T-cell (primary cell): ENCODE measurements at regions not wholly inside any gene's neighbourhood (a gene's known extent, or its start where the extent isn't known, plus 50 kb on each side); places are given as distances from the start of the nearest gene placed in this dataset.

Source experiments
- ATAC-seq, 4 experiments: fragments of 200-7000 bp in 3 of 4; fragments of 150-1000 bp in 1 of 4; cut with Tn5 transposase; replicated peaks in 1 of 4; 1 replicate in 3 of 4; 2 replicates in 1 of 4; pipeline ENCODE4 v1.10.0; 2021; ENCODE audit warnings: moderate library complexity in 3 of 4, mild to moderate bottlenecking in 2 of 4, moderate number of reproducible peaks in 1 of 4
- CTCF ChIA-PET, 2 donors: fragments of 300-600 bp; sonication (Branson Sonifier 250); formaldehyde crosslinking; loops; one replicate each; lab custom pipeline; 2022; ENCODE audit warnings: antibody characterized with exemption in 2 of 2; lab: Charles Lee
- POLR2A ChIA-PET, 2 donors: fragments of 300-600 bp; sonication (Branson Sonifier 250); formaldehyde crosslinking; loops; one replicate each; lab custom pipeline; 2022; ENCODE audit warnings: antibody characterized with exemption in 2 of 2; lab: Charles Lee
- DNase-seq, 35 experiments: peaks; one replicate each; pipeline versions ENCODE4 v3.0.0 to v3.0.0-alpha.2; 2013 to 2023
- H3K27ac ChIP-seq: one replicate; pipeline ENCODE4 v1.5.1; 2013; ENCODE audit warnings: low read length
- H3K27me3 ChIP-seq, 2 experiments: replicated peaks in 1 of 2; 1 replicate in 1 of 2; 2 replicates in 1 of 2; pipeline versions ENCODE4 v1.6.1 to v1.7.0; 2013; ENCODE audit warnings: low read length in 1 of 2, mixed read lengths in 1 of 2; ENCODE audit not compliant: control insufficient read depth in 2 of 2, insufficient read depth in 2 of 2; ENCODE audit errors: extremely low read depth in 1 of 2
- H3K36me3 ChIP-seq, 2 donors: 1 replicate in 1 of 2; 2 replicates in 1 of 2; pipeline versions ENCODE4 v1.6.1 to v1.7.0; 2013; ENCODE audit warnings: low read length in 1 of 2; ENCODE audit not compliant: control insufficient read depth in 2 of 2, insufficient read depth in 1 of 2; ENCODE audit errors: extremely low read depth in 1 of 2
- H3K4me1 ChIP-seq, 2 experiments: 1 replicate in 1 of 2; 2 replicates in 1 of 2; pipeline versions ENCODE4 v1.6.1 to v1.7.0; 2013; ENCODE audit warnings: low read length in 2 of 2, mixed read lengths in 1 of 2; ENCODE audit not compliant: insufficient read depth in 2 of 2, control insufficient read depth in 1 of 2; ENCODE audit errors: extremely low read depth in 1 of 2
- H3K4me3 ChIP-seq, 2 donors: 1 replicate in 1 of 2; 2 replicates in 1 of 2; pipeline versions ENCODE4 v1.5.1 to v1.7.0; 2013; ENCODE audit warnings: mild to moderate bottlenecking in 2 of 2, low read length in 1 of 2, moderate library complexity in 1 of 2; ENCODE audit not compliant: control insufficient read depth in 1 of 2; ENCODE audit errors: extremely low read depth in 1 of 2
- H3K9me3 ChIP-seq: 2 replicates; pipeline ENCODE4 v1.7.0; 2013
- H3K27ac Mint-ChIP-seq, 2 donors: one replicate each; pipeline ENCODE4 v1.8.0; 2020 to 2021; ENCODE audit warnings: mild to moderate bottlenecking in 2 of 2, mixed read lengths in 2 of 2
- H3K27me3 Mint-ChIP-seq, 2 donors: one replicate each; pipeline ENCODE4 v1.8.0; 2021 to 2022; ENCODE audit warnings: mixed read lengths in 2 of 2
- H3K36me3 Mint-ChIP-seq: one replicate; pipeline ENCODE4 v1.8.0; 2021; ENCODE audit warnings: mixed read lengths
- H3K4me1 Mint-ChIP-seq, 3 donors: one replicate each; pipeline ENCODE4 v1.8.0; 2020 to 2022; ENCODE audit warnings: mixed read lengths in 3 of 3, mild to moderate bottlenecking in 1 of 3
- H3K4me3 Mint-ChIP-seq, 3 donors: one replicate each; pipeline ENCODE4 v1.8.0; 2020 to 2022; ENCODE audit warnings: mild to moderate bottlenecking in 3 of 3, mixed read lengths in 3 of 3, moderate library complexity in 3 of 3
- H3K9me3 Mint-ChIP-seq, 3 donors: one replicate each; pipeline ENCODE4 v1.8.0; 2020 to 2022; ENCODE audit warnings: mixed read lengths in 3 of 3
- WGBS: methylation state at CpG from one replicate; pipeline ENCODE4 v1.1.5; 2013; ENCODE audit warnings: missing lambda C conversion rate; ENCODE audit not compliant: insufficient coverage; 5-methylcytosine and 5-hydroxymethylcytosine counted together

DNA sequence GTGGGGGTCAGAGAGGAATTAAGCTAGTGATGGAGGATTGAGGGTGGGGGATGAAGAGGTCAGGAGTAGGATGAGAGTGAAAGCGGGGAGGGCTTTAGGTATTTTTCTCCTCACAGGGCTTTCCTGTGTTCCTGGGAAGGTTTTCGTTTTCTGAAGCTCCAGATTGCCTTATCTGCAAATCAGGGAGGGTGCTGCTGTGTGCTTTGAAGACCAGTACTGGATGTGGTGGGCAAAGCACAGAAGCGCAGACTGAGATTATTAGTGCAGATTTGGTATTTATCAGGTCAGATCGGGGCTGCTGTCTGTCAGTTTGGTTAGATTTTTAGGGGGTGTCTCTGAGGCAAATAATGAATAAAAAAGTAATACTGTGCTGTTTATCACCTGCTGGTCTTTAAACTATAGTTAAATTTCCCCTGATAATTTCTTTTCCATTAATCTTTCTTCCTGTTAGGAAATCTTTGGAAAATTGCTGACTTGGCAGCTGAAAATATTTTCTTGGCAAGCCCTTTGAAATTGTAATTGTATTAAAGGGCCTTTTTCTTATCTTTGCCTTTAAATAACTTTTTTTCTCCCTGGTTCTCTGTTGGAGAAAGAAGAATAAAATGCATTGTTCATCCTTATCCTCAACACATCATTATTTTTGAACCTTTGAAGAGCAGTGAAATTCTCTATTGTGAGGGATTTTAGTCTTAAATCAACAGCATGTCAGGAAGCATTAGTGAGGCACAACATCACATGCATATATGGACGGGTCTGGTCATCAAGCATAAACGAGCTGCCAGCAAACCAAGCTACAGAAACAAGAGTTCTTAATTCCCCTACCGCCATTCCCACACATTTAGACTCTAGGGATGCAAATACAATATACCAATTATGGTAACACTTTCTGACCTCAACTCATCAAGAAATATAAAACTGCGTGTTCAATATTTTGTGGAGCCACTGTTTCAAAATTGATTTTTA lies 139.6 kb downstream of the S1PR1 start:
- H3K27ac Mint-ChIP-seq, result no peak overlapping the region
- H3K9me3 Mint-ChIP-seq, result peaks cover 0 to 5% (median 5%) of the 10 kb centered on the region in 3 donors
- 83% methylated on average over 7 of the region's 8 CpGs for WGBS
- H3K4me1 Mint-ChIP-seq, result peaks cover 9 to 16% (median 10%) of the 10 kb centered on the region in 3 donors
- H3K4me3 Mint-ChIP-seq, result no peak overlapping the region
- ATAC-seq (no peak), DNase-seq (no peak)
- H3K36me3 ChIP-seq, result no peaks in the 10 kb centered on the region
- ChIA-PET POLR2A (interaction anchor here in 1 of 2 donors (0.6 kb wide), 1 partner anchor 70 kb away, joined by 3 read pairs; no protein-coding TSS in a partner anchor), CTCF (no interaction called here)
- H3K9me3 ChIP-seq, result no peaks in the 10 kb centered on the region
- no peak overlapping the region for H3K27ac ChIP-seq
- peaks cover 0 to 2% of the 10 kb centered on the region in 2 experiments for H3K4me1 ChIP-seq
- no peaks in the 10 kb centered on the region for H3K27me3 Mint-ChIP-seq
- no peaks in the 10 kb centered on the region for H3K36me3 Mint-ChIP-seq
- no peak overlapping the region for H3K4me3 ChIP-seq
- no peaks in the 10 kb centered on the region for H3K27me3 ChIP-seq

GRCh38 chr1:101377084-101377835 lies 140.4 kb downstream of the S1PR1 start:
- no peak for ATAC-seq
- WGBS, result 80% methylated on average over 1 of the region's 4 CpGs
- peaks cover 5 to 12% (median 10%) of the 10 kb centered on the region in 3 donors for H3K4me1 Mint-ChIP-seq
- POLR2A ChIA-PET, result no interaction called here
- no peak overlapping the region for H3K4me3 ChIP-seq
- peaks cover 0 to 5% (median 5%) of the 10 kb centered on the region in 3 donors for H3K9me3 Mint-ChIP-seq
- no peak overlapping the region for H3K4me3 Mint-ChIP-seq
- H3K36me3 Mint-ChIP-seq, result no peaks in the 10 kb centered on the region
- H3K9me3 ChIP-seq, result no peaks in the 10 kb centered on the region
- H3K27me3 Mint-ChIP-seq, result no peaks in the 10 kb centered on the region
- H3K27me3 ChIP-seq, result no peaks in the 10 kb centered on the region
- H3K4me1 ChIP-seq, result peaks cover 0 to 2% of the 10 kb centered on the region in 2 experiments
- CTCF ChIA-PET, result no interaction called here
- DNase-seq, result no peak
- no peak overlapping the region for H3K27ac Mint-ChIP-seq
- no peak overlapping the region for H3K27ac ChIP-seq
- no peaks in the 10 kb centered on the region for H3K36me3 ChIP-seq

GRCh38 chr1:101379037-101379436 lies 142.2 kb downstream of the S1PR1 start:
- no peak overlapping the region for H3K4me3 Mint-ChIP-seq
- Histone ChIP-seq H3K9me3 (no peaks in the 10 kb centered on the region), H3K36me3 (no peaks in the 10 kb centered on the region), H3K27ac (no peak overlapping the region), H3K4me1 (peaks cover 0 to 2% of the 10 kb centered on the region in 2 experiments), H3K27me3 (no peaks in the 10 kb centered on the region), H3K4me3 (no peak overlapping the region)
- DNase-seq (no peak), ATAC-seq (no peak)
- no peak overlapping the region for H3K27ac Mint-ChIP-seq
- ChIA-PET POLR2A (no interaction called here), CTCF (no interaction called here)
- H3K27me3 Mint-ChIP-seq, result no peaks in the 10 kb centered on the region
- peaks cover 5 to 12% (median 10%) of the 10 kb centered on the region in 3 donors for H3K4me1 Mint-ChIP-seq
- H3K9me3 Mint-ChIP-seq, result no peaks in the 10 kb centered on the region
- no peaks in the 10 kb centered on the region for H3K36me3 Mint-ChIP-seq
- WGBS, result 95% methylated on average over 2 of the region's 3 CpGs

DNA sequence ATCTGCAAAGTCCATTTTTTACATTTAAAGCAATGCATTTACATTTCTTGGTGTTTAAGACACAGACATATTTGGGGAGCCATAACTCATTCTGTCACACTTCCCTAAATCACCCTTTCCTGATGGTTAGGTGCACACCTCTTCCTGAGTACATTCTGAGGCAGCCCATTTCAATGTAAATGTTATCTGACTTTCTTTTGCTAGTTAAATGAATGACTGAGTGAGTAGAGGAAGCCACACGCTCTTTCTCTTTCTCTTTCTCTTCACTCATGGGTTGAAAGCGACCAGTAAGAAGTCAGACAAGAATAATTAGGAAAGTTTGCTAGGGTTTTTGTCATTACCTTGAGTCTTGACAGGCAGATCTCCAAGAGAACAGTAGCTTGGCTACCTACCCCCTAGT lies 143.1 kb downstream of the S1PR1 start:
- Histone ChIP-seq H3K4me1 (peaks cover 0 to 2% of the 10 kb centered on the region in 2 experiments), H3K9me3 (no peaks in the 10 kb centered on the region), H3K36me3 (no peaks in the 10 kb centered on the region), H3K27ac (no peak overlapping the region), H3K4me3 (no peak overlapping the region), H3K27me3 (no peaks in the 10 kb centered on the region)
- ChIA-PET POLR2A (no interaction called here), CTCF (interaction anchor here in 1 of 2 donors (1.0 kb wide), 1 partner anchor 22 kb away, joined by 3 read pairs; no protein-coding TSS in a partner anchor)
- H3K27me3 Mint-ChIP-seq, result no peaks in the 10 kb centered on the region
- H3K4me3 Mint-ChIP-seq, result no peak overlapping the region
- WGBS, result no CpG with 5 or more reads among the region's 2 CpGs
- DNase-seq (no peak), ATAC-seq (peak in 1 of 4 experiments; percentile 45)
- no peaks in the 10 kb centered on the region for H3K9me3 Mint-ChIP-seq
- H3K27ac Mint-ChIP-seq, result no peak overlapping the region
- no peaks in the 10 kb centered on the region for H3K36me3 Mint-ChIP-seq
- peaks cover 5 to 12% (median 10%) of the 10 kb centered on the region in 3 donors for H3K4me1 Mint-ChIP-seq

DNA sequence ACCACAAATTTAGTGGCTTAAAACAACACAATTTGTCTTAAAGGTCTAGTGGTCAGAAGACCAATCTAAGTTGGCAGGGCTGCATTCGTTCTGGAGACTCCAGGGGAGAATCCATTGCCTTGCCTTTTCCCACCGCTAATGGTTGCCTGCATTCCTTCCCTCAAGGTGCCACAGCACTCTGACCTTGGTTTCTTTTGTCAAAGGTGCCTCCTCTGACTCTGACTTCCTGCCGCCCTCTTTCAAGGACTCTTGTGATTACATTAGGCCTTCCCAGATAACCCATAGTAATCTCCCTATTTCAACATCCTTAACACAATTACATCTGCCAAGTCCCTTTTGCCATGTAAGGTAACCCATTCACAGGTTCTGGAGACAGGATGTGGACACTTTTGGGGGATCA lies 145.3 kb downstream of the S1PR1 start:
- DNase-seq, result no peak
- Mint-ChIP-seq H3K27me3 (peaks cover 0 to 3% of the 10 kb centered on the region in 2 donors), H3K9me3 (no peaks in the 10 kb centered on the region), H3K4me3 (no peak overlapping the region), H3K27ac (no peak overlapping the region), H3K36me3 (no peaks in the 10 kb centered on the region), H3K4me1 (peaks cover 5 to 12% (median 10%) of the 10 kb centered on the region in 3 donors)
- Histone ChIP-seq H3K4me1 (peaks cover 0 to 2% of the 10 kb centered on the region in 2 experiments), H3K9me3 (no peaks in the 10 kb centered on the region), H3K4me3 (no peak overlapping the region), H3K27me3 (no peaks in the 10 kb centered on the region), H3K36me3 (no peaks in the 10 kb centered on the region), H3K27ac (no peak overlapping the region)
- 86% methylated on average over 3 of the region's 3 CpGs for WGBS
- CTCF ChIA-PET, result no interaction called here
- ATAC-seq, result no peak
- POLR2A ChIA-PET, result interaction anchor here in 1 of 2 donors (0.6 kb wide), 1 partner anchor 530 kb away, joined by 3 read pairs; no protein-coding TSS in a partner anchor

- no peak overlapping the region for H3K4me3 ChIP-seq
- Mint-ChIP-seq H3K9me3 (peaks cover 3 to 6% (median 4%) of the 10 kb centered on the region in 3 donors), H3K4me3 (no peak overlapping the region), H3K36me3 (no peaks in the 10 kb centered on the region), H3K27ac (peak overlapping the region; percentile 5 to 24), H3K4me1 (peaks cover 0 to 8% (median 3%) of the 10 kb centered on the region in 3 donors), H3K27me3 (peaks cover 0 to 3% of the 10 kb centered on the region in 2 donors)
- CTCF ChIA-PET, result no interaction called here
- H3K9me3 ChIP-seq, result no peaks in the 10 kb centered on the region
- no peaks in the 10 kb centered on the region for H3K4me1 ChIP-seq
- no peak for DNase-seq
- peak in 2 of 4 experiments; percentile 55 to 58 for ATAC-seq
- POLR2A ChIA-PET, result no interaction called here
- H3K36me3 ChIP-seq, result no peaks in the 10 kb centered on the region
- no peaks in the 10 kb centered on the region for H3K27me3 ChIP-seq
- no peak overlapping the region for H3K27ac ChIP-seq
These were observed 152.2 kb downstream of the S1PR1 start for GRCh38 chr1:101388904-101389546.
